A549 (cell line): ENCODE measurements at regions not wholly inside any gene's neighbourhood (a gene's known extent, or its start where the extent isn't known, plus 50 kb on each side); places are given as distances from the start of the nearest gene placed in this dataset.

Experiments
- ATAC-seq, 2 experiments: fragments of 200-7000 bp in 1 of 2; fragments of >200 bp in 1 of 2; cut with Nextera tagmentation in 1 of 2; cut with Tn5 transposase in 1 of 2; 3 replicates each; pipeline versions ENCODE4 v1.8.0 to v1.9.1; 2018 to 2020; ENCODE audit warnings: mild to moderate bottlenecking in 1 of 2, moderate library complexity in 1 of 2
- CTCF ChIA-PET: fragments of 300-600 bp; sonication (Branson Sonifier 250); formaldehyde crosslinking; extraction: SDS; loops from one replicate; lab custom pipeline; 2021; ENCODE audit warnings: antibody characterized with exemption, inconsistent platforms; lab: Yijun Ruan, JAX
- POLR2A ChIA-PET: fragments of 350-600 bp; formaldehyde crosslinking; extraction: SDS; loops from one replicate; lab custom pipeline; 2021; ENCODE audit warnings: antibody characterized with exemption, inconsistent platforms; lab: Yijun Ruan, JAX
- DNase-seq, 2 experiments: peaks; one replicate each; pipeline versions ENCODE4 v3.0.0 to v3.0.0-alpha.2; 2011 to 2016; ENCODE audit warnings: low read depth in 1 of 2, low spot score in 1 of 2
- FAIRE-seq: peaks from 2 replicates; lab custom pipeline; 2011; peaks lifted over from hg19 to GRCh38; lab: Jason Lieb, UNC
- H3K27ac ChIP-seq, 2 experiments: fragments of >200 bp; sonication (Bioruptor Twin); formaldehyde crosslinking; 3 replicates each; pipeline ENCODE4 v1.5.1; 2016 to 2017
- H3K4me1 ChIP-seq: fragments of >200 bp; sonication (Bioruptor Twin); formaldehyde crosslinking; 3 replicates; pipeline ENCODE4 v1.6.1; 2016
- H3K4me2 ChIP-seq: fragments of >200 bp; sonication (Bioruptor Twin); formaldehyde crosslinking; 3 replicates; pipeline ENCODE4 v1.6.1; 2016
- H3K4me3 ChIP-seq: fragments of >200 bp; sonication (Bioruptor Twin); formaldehyde crosslinking; 3 replicates; pipeline ENCODE4 v1.5.1; 2016
- H3K9me3 ChIP-seq: fragments of >200 bp; sonication (Bioruptor Twin); formaldehyde crosslinking; 3 replicates; pipeline ENCODE4 v1.6.1; 2016
- BHLHE40 ChIP-seq: IDR thresholded peaks from 2 replicates; pipeline ENCODE4 v1.6.1; 2012; ENCODE audit warnings: low read depth, low read length, inconsistent platforms
- CHD2 ChIP-seq: fragments of 150-350 bp; IDR thresholded peaks from 2 replicates; pipeline ENCODE4 v1.6.1; 2014; ENCODE audit warnings: low read length; ENCODE audit not compliant: partially characterized antibody
- CHD4 ChIP-seq: fragments of 200-600 bp; sonication (generic); IDR thresholded peaks from 2 replicates; pipeline ENCODE4 v1.6.1; 2016; ENCODE audit warnings: antibody characterized with exemption, mild to moderate bottlenecking, borderline replicate concordance
- CTCF ChIP-seq: fragments of >200 bp; sonication (Bioruptor Twin); formaldehyde crosslinking; IDR thresholded peaks from 3 replicates; pipeline ENCODE4 v1.5.1; 2016
- EHF ChIP-seq: fragments of 250-450 bp; sonication (Bioruptor Pico); IDR thresholded peaks from 2 replicates; pipeline ENCODE4 v1.5.0; 2020; ENCODE audit warnings: mild to moderate bottlenecking
- ELK1 ChIP-seq: fragments of 150-350 bp; IDR thresholded peaks from 2 replicates; pipeline ENCODE4 v1.6.1; 2014; ENCODE audit warnings: low read depth, mild to moderate bottlenecking, low read length
- HEYL ChIP-seq: fragments of 250-450 bp; sonication (Bioruptor Pico); IDR thresholded peaks from 2 replicates; pipeline ENCODE4 v1.8.0; 2021; ENCODE audit warnings: mild to moderate bottlenecking, moderate library complexity
- HMGXB4 ChIP-seq: fragments of 250-450 bp; sonication (Bioruptor Pico); IDR thresholded peaks from 2 replicates; pipeline ENCODE4 v1.5.0; 2021; ENCODE audit warnings: mild to moderate bottlenecking, moderate library complexity, borderline replicate concordance
- HOXB5 ChIP-seq: fragments of 250-450 bp; sonication (Bioruptor Pico); IDR thresholded peaks from 2 replicates; pipeline ENCODE4 v1.5.0; 2020; ENCODE audit warnings: mild to moderate bottlenecking, moderate library complexity
- JUNB ChIP-seq: fragments of >200 bp; sonication (Bioruptor Twin); formaldehyde crosslinking; IDR thresholded peaks from 2 replicates; pipeline ENCODE4 v1.6.1; 2016
- MAFK ChIP-seq: fragments of 450-650 bp; IDR thresholded peaks from 2 replicates; pipeline ENCODE4 v1.6.1; 2014; ENCODE audit not compliant: partially characterized antibody
- MYC ChIP-seq: IDR thresholded peaks from 2 replicates; pipeline ENCODE4 v1.6.1; 2012; ENCODE audit warnings: mild to moderate bottlenecking, inconsistent platforms, low read length, improper control_type of control experiment, borderline replicate concordance
- PBX3 ChIP-seq: IDR thresholded peaks from 2 replicates; pipeline ENCODE4 v1.6.1; 2012
- TP53 ChIP-seq: fragments of 250-450 bp; sonication (Bioruptor Pico); IDR thresholded peaks from 2 replicates; pipeline ENCODE4 v1.5.0; 2021; ENCODE audit warnings: mild to moderate bottlenecking, moderate library complexity
- ZNF302 ChIP-seq: fragments of 250-450 bp; sonication (Bioruptor Pico); IDR thresholded peaks from 2 replicates; pipeline ENCODE4 v1.9.0; 2021; ENCODE audit warnings: inconsistent platforms, mild to moderate bottlenecking, moderate library complexity
- WGBS: methylation state at CpG from one replicate; pipeline ENCODE4 v1.1.6; 2017; ENCODE audit errors: missing lambda C conversion rate; 5-methylcytosine and 5-hydroxymethylcytosine counted together

GRCh38 chr16:54985156-54985555 lies 54.5 kb downstream of the IRX5 start:
- no peaks in the 10 kb centered on the region for H3K4me1 ChIP-seq
- H3K9me3 ChIP-seq, result no peaks in the 10 kb centered on the region
- no peak; a peak in 1 of 6 replicates for ATAC-seq
- no peak overlapping the region for H3K4me2 ChIP-seq
- DNase-seq, result no peak
- 45% methylated on average over 9 of the region's 9 CpGs for WGBS
- no peak overlapping the region for H3K4me3 ChIP-seq
- no peak overlapping the region for H3K27ac ChIP-seq
- CTCF ChIA-PET, result no interaction called here
- FAIRE-seq, result no peak
- POLR2A ChIA-PET, result no interaction called here
- no peak for TF ChIP-seq CHD4
- TF ChIP-seq HEYL (CRISPR knock-in tag), result no peak

- DNase-seq, result no peak
- ChIA-PET POLR2A (no interaction called here), CTCF (no interaction called here)
- H3K27ac ChIP-seq, result no peak overlapping the region
- TF ChIP-seq ZNF302 (CRISPR knock-in tag) (no peak), CHD2 (no peak), MYC (no peak), BHLHE40 (no peak), TP53 (no peak), EHF (no peak)
- no peak for ATAC-seq
- H3K4me3 ChIP-seq, result no peak overlapping the region
- H3K9me3 ChIP-seq, result no peaks in the 10 kb centered on the region
- no peak for FAIRE-seq
- H3K4me2 ChIP-seq, result no peak overlapping the region
- no peaks in the 10 kb centered on the region for H3K4me1 ChIP-seq
- WGBS, result 59% methylated on average over 3 of the region's 3 CpGs
These were observed 55.0 kb downstream of the IRX5 start for GRCh38 chr16:54985668-54986067.

GRCh38 chr16:54986409-54986808 lies 55.7 kb downstream of the IRX5 start:
- ChIA-PET POLR2A (no interaction called here), CTCF (no interaction called here)
- no peak overlapping the region for H3K27ac ChIP-seq
- 74% methylated on average over 8 of the region's 8 CpGs for WGBS
- H3K9me3 ChIP-seq, result no peaks in the 10 kb centered on the region
- H3K4me2 ChIP-seq, result no peak overlapping the region
- no peak overlapping the region for H3K4me3 ChIP-seq
- ATAC-seq (no peak), DNase-seq (no peak), FAIRE-seq (no peak)
- TF ChIP-seq HOXB5 (CRISPR knock-in tag), result no peak
- TF ChIP-seq JUNB, result no peak
- no peak for TF ChIP-seq ELK1
- TF ChIP-seq HMGXB4 (CRISPR knock-in tag), result no peak
- no peak for TF ChIP-seq MYC
- no peaks in the 10 kb centered on the region for H3K4me1 ChIP-seq

- H3K4me1 ChIP-seq, result no peaks in the 10 kb centered on the region
- WGBS, result 51% methylated on average over 14 of the region's 14 CpGs
- no peak for FAIRE-seq
- TF ChIP-seq MAFK, result no peak
- no peak for TF ChIP-seq EHF
- no peak for TF ChIP-seq ELK1
- TF ChIP-seq CTCF, result no peak
- no peak for TF ChIP-seq CHD4
- TF ChIP-seq HEYL (CRISPR knock-in tag), result no peak
- no peak for TF ChIP-seq PBX3
- no peak for TF ChIP-seq TP53
- TF ChIP-seq, all 56 proteins: peak for 0
- DNase-seq, result no peak
- Histone ChIP-seq H3K27ac (no peak overlapping the region), H3K9me3 (no peaks in the 10 kb centered on the region), H3K4me2 (no peak overlapping the region), H3K4me3 (no peak overlapping the region)
- ChIA-PET CTCF (no interaction called here), POLR2A (no interaction called here)
- no peak for ATAC-seq
These were observed 56.4 kb downstream of the IRX5 start for GRCh38 chr16:54987081-54987480.
